GM11168 (cell line): ENCODE measurements at regions not wholly inside any gene's neighbourhood (a gene's known extent, or its start where the extent isn't known, plus 50 kb on each side); places are given as distances from the start of the nearest gene placed in this dataset.

Source experiments
- in situ Hi-C: fragments of 300-500 bp; cut with MboI; formaldehyde crosslinking; loops from one replicate; pipeline ENCODE4 v1.12.0; 2022; ENCODE audit warnings: low sequenced_read_pairs; ENCODE audit not compliant: unreplicated experiment

- in situ Hi-C loops: no loop called here
Observed at GRCh38 chr20:11015440-11015839, 341.6 kb upstream of the JAG1 start.

GRCh38 chr20:11017446-11017845 lies 343.6 kb upstream of the JAG1 start:
- in situ Hi-C loops: no loop called here

- in situ Hi-C loops: no loop called here
Observed at GRCh38 chr20:11018668-11019170, 344.9 kb upstream of the JAG1 start.

- in situ Hi-C loops: no loop called here
Observed at GRCh38 chr20:11020712-11021111, 346.9 kb upstream of the JAG1 start.

GRCh38 chr20:11027224-11027623 lies 353.4 kb upstream of the JAG1 start:
- in situ Hi-C loops: no loop called here

- in situ Hi-C loops: no loop called here
Observed at GRCh38 chr20:11030351-11030750, 356.6 kb upstream of the JAG1 start.

- in situ Hi-C loops: no loop called here
Observed at GRCh38 chr20:11031300-11031699, 357.5 kb upstream of the JAG1 start.

- in situ Hi-C loops: no loop called here
Observed at GRCh38 chr20:11032611-11033010, 358.8 kb upstream of the JAG1 start.

- in situ Hi-C loops: no loop called here
Observed at GRCh38 chr20:11034025-11034424, 360.2 kb upstream of the JAG1 start.

- in situ Hi-C loops: no loop called here
Observed at GRCh38 chr20:11035211-11035610, 361.4 kb upstream of the JAG1 start.

GRCh38 chr20:11041396-11041795 lies 367.6 kb upstream of the JAG1 start:
- in situ Hi-C loops: no loop called here

GRCh38 chr20:11043001-11043400 lies 369.2 kb upstream of the JAG1 start:
- in situ Hi-C loops: no loop called here

GRCh38 chr20:11044561-11044960 lies 370.8 kb upstream of the JAG1 start:
- in situ Hi-C loops: no loop called here

- in situ Hi-C loops: no loop called here
Observed at GRCh38 chr20:11045412-11046175, 371.8 kb upstream of the JAG1 start.

- in situ Hi-C loops: no loop called here
Observed at GRCh38 chr20:11047559-11047958, 373.8 kb upstream of the JAG1 start.

GRCh38 chr20:11048739-11049138 lies 374.9 kb upstream of the JAG1 start:
- in situ Hi-C loops: no loop called here

- in situ Hi-C loops: no loop called here
Observed at GRCh38 chr20:11050350-11050749, 376.6 kb upstream of the JAG1 start.

- in situ Hi-C loops: no loop called here
Observed at GRCh38 chr20:11051136-11051535, 377.3 kb upstream of the JAG1 start.

- in situ Hi-C loops: no loop called here
Observed at GRCh38 chr20:11053310-11053709, 379.5 kb upstream of the JAG1 start.

- in situ Hi-C loops: no loop called here
Observed at GRCh38 chr20:11054266-11054993, 380.6 kb upstream of the JAG1 start.

- in situ Hi-C loops: no loop called here
Observed at GRCh38 chr20:11056414-11056813, 382.6 kb upstream of the JAG1 start.

GRCh38 chr20:11057624-11058023 lies 383.8 kb upstream of the JAG1 start:
- in situ Hi-C loops: no loop called here
